ENCODE measurements at regions not wholly inside any gene's neighbourhood (a gene's known extent, or its start where the extent isn't known, plus 50 kb on each side); places are given as distances from the start of the nearest gene placed in this dataset.

DNA sequence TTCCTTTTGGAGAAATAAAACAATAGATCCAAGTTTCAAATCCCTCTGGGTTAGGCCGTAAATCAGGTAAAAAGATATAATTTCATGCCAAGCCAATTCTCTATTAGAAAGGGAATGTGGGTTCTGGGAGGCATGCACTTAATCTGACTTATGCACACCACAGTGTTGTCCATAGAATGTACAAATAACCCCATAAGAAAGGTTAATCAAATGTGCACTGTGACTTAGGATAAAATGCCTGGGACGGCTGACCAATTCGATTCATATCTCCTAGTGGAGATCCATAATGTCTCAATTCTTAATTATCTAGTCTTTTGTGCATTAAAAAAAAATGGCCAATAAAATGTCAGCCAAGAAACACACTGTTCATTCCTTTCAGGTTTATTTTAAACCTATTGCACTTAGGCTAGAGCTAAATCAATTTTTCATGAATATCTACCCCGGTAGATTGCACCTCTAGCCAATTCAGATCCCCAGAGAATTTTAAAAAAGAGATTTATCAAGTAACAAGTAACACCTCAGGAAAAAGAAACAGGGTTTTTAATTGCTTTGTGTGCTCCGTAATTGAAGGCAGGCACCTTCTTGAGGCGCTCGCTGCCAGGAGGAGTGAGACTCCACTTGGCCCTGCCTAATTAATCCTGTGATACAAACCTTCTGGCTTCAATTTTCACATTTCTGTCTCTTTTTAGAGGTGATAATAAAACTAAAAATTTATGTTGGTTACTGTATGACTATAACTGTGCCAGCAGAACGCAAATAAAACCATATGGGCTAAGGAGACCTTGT is 265.1 kb downstream of the ETV1 start:
- TF ChIP-seq, protein P1, sequence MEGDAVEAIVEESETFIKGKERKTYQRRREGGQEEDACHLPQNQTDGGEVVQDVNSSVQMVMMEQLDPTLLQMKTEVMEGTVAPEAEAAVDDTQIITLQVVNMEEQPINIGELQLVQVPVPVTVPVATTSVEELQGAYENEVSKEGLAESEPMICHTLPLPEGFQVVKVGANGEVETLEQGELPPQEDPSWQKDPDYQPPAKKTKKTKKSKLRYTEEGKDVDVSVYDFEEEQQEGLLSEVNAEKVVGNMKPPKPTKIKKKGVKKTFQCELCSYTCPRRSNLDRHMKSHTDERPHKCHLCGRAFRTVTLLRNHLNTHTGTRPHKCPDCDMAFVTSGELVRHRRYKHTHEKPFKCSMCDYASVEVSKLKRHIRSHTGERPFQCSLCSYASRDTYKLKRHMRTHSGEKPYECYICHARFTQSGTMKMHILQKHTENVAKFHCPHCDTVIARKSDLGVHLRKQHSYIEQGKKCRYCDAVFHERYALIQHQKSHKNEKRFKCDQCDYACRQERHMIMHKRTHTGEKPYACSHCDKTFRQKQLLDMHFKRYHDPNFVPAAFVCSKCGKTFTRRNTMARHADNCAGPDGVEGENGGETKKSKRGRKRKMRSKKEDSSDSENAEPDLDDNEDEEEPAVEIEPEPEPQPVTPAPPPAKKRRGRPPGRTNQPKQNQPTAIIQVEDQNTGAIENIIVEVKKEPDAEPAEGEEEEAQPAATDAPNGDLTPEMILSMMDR (IDR thresholded peaks at IDR 0.05) = no peak
- TF ChIP-seq POLR2A (IDR thresholded peaks at IDR 0.05) = no peak

Measured in sigmoid colon (tissue), 3 donors.